IMR-90 (cell line): ENCODE measurements at regions not wholly inside any gene's neighbourhood (a gene's known extent, or its start where the extent isn't known, plus 50 kb on each side); places are given as distances from the start of the nearest gene placed in this dataset.

ENCODE experiments used
- CTCF ChIP-seq: conservative IDR thresholded peaks from 2 replicates; pipeline ENCODE4 v1.5.1; 2012; ENCODE audit warnings: mild to moderate bottlenecking, low read depth, low read length, improper control_type of control experiment
- MAFK ChIP-seq: IDR thresholded peaks from 2 replicates; pipeline ENCODE4 v1.6.1; 2012; ENCODE audit warnings: low read depth, low read length, improper control_type of control experiment
- MAZ ChIP-seq: IDR thresholded peaks from 2 replicates; pipeline ENCODE4 v1.6.1; 2012; ENCODE audit warnings: low read depth, mild to moderate bottlenecking, low read length, improper control_type of control experiment, moderate library complexity, borderline replicate concordance
- NFE2L2 ChIP-seq: fragments of 150-350 bp; IDR thresholded peaks from 2 replicates; pipeline ENCODE4 v1.6.1; 2016; ENCODE audit warnings: low read depth, mild to moderate bottlenecking, low read length
- POLR2A ChIP-seq: IDR thresholded peaks from 2 replicates; pipeline ENCODE4 v1.6.1; 2012; ENCODE audit warnings: mild to moderate bottlenecking, low read depth, low read length
- RAD21 ChIP-seq: IDR thresholded peaks from 2 replicates; pipeline ENCODE4 v1.6.1; 2012; ENCODE audit warnings: low read length, improper control_type of control experiment
- RFX5 ChIP-seq: IDR thresholded peaks from 2 replicates; pipeline ENCODE4 v1.8.0; 2012; ENCODE audit warnings: low read depth, mild to moderate bottlenecking, low read length, moderate library complexity
- SMC3 ChIP-seq: fragments of 150-350 bp; IDR thresholded peaks from 2 replicates; pipeline ENCODE4 v1.6.1; 2016; ENCODE audit warnings: low read depth, mild to moderate bottlenecking, antibody characterized with exemption, low read length, moderate library complexity

GRCh38 chr3:23107221-23107620 lies 95.9 kb upstream of the UBE2E2 start:
- TF ChIP-seq POLR2A (no peak), RFX5 (no peak), CTCF (no peak), RAD21 (no peak), MAZ (no peak), SMC3 (no peak), MAFK (no peak), NFE2L2 (no peak)
